Panc1 (cell line): ENCODE measurements at regions not wholly inside any gene's neighbourhood (a gene's known extent, or its start where the extent isn't known, plus 50 kb on each side); places are given as distances from the start of the nearest gene placed in this dataset.

Experiments used
- ATAC-seq: fragments of 200-7000 bp; cut with Tn5 transposase; 2 replicates; pipeline ENCODE4 v1.9.1; 2020; ENCODE audit warnings: mild to moderate bottlenecking, moderate library complexity
- BruUV-seq: library from RNA; stranded (reverse); fragments of 400-500 nt; replicated peaks from 2 replicates; lab custom pipeline; 2021; lab: Mats Ljungman, UMichigan
- CTCF ChIA-PET: fragments of 300-600 bp; sonication (Branson Sonifier 250); formaldehyde crosslinking; loops from one replicate; lab custom pipeline; 2022; ENCODE audit warnings: antibody characterized with exemption; lab: Charles Lee
- POLR2A ChIA-PET: fragments of 300-600 bp; sonication (Branson Sonifier 250); formaldehyde crosslinking; loops from one replicate; lab custom pipeline; 2022; ENCODE audit warnings: antibody characterized with exemption; lab: Charles Lee
- DNase-seq: peaks from one replicate; pipeline ENCODE4 v3.0.0-alpha.2; 2010; ENCODE audit warnings: low read depth, low spot score
- H3K27ac ChIP-seq: 2 replicates; pipeline ENCODE4 v1.5.1; 2011; ENCODE audit warnings: mild to moderate bottlenecking, low read length, inconsistent platforms
- H3K27me3 ChIP-seq: fragments of 200-500 bp; sonication (Bioruptor generic); 2 replicates; pipeline ENCODE4 v1.6.0; 2014; ENCODE audit warnings: low read length, inconsistent platforms; ENCODE audit not compliant: control insufficient read depth, insufficient read depth
- H3K36me3 ChIP-seq: fragments of 200-500 bp; sonication (Bioruptor generic); 2 replicates; pipeline ENCODE4 v1.5.1; 2014; ENCODE audit warnings: inconsistent platforms, mild to moderate bottlenecking, low read length, moderate library complexity; ENCODE audit not compliant: control insufficient read depth, insufficient read depth
- H3K4me1 ChIP-seq: 2 replicates; pipeline ENCODE4 v1.5.1; 2011; ENCODE audit warnings: inconsistent platforms, mild to moderate bottlenecking, low read length, moderate library complexity; ENCODE audit not compliant: control insufficient read depth, insufficient read depth
- H3K4me3 ChIP-seq, 2 experiments: 2 replicates each; pipeline ENCODE4 v1.5.1; 2011 to 2012; ENCODE audit warnings: low read depth in 2 of 2, low read length in 2 of 2, mild to moderate bottlenecking in 2 of 2, inconsistent platforms in 1 of 2, moderate library complexity in 1 of 2
- H3K9me3 ChIP-seq: fragments of 200-500 bp; sonication (Bioruptor generic); 2 replicates; pipeline ENCODE4 v1.5.1; 2014; ENCODE audit warnings: low read depth, mild to moderate bottlenecking, inconsistent platforms, low read length, moderate library complexity; ENCODE audit not compliant: control insufficient read depth, insufficient read depth
- CTCF ChIP-seq: fragments of 450-650 bp; IDR thresholded peaks from 2 replicates; pipeline ENCODE4 v1.5.1; 2017; ENCODE audit warnings: mild to moderate bottlenecking
- POLR2AphosphoS5 ChIP-seq: IDR thresholded peaks from 2 replicates; pipeline ENCODE4 v1.6.1; 2012; ENCODE audit warnings: mild to moderate bottlenecking, low read depth, low read length, moderate library complexity
- SIN3A ChIP-seq: IDR thresholded peaks from 2 replicates; pipeline ENCODE4 v1.6.1; 2012; ENCODE audit warnings: low read depth, mild to moderate bottlenecking, low read length, moderate library complexity, borderline replicate concordance; ENCODE audit not compliant: insufficient read depth
- TCF7L2 ChIP-seq: IDR thresholded peaks from 2 replicates; pipeline ENCODE4 v1.6.1; 2011; ENCODE audit warnings: mild to moderate bottlenecking, low read depth, low read length, inconsistent platforms
- in situ Hi-C: cut with HindIII; loops from 2 replicates; pipeline ENCODE4 v1.10.0; 2016; ENCODE audit warnings: low sequenced_read_pairs, low pct_unique_long_range_greater_than_20kb
- intact Hi-C: fragments of 100-400 bp; cut with micrococcal nuclease; formaldehyde crosslinking; loops from one replicate; pipeline ENCODE4 v1.10.0; 2022; ENCODE audit not compliant: unreplicated experiment
- TF ChIP-seq, protein P1 (sequence below), 2 experiments: IDR thresholded peaks; 2 replicates each; pipeline ENCODE4 v1.6.1; 2011 to 2012; ENCODE audit warnings: low read depth in 2 of 2, control low read depth in 1 of 2, low read length in 1 of 2, mild to moderate bottlenecking in 1 of 2, moderate library complexity in 1 of 2; ENCODE audit not compliant: insufficient read depth in 1 of 2

GRCh38 chr2:138294451-138294850 is 207.1 kb upstream of the SPOPL start:
- Histone ChIP-seq H3K9me3 (no peaks in the 10 kb centered on the region), H3K4me3 (no peak overlapping the region), H3K4me1 (no peaks in the 10 kb centered on the region), H3K27me3 (no peaks in the 10 kb centered on the region), H3K36me3 (no peaks in the 10 kb centered on the region), H3K27ac (no peak overlapping the region)
- intact Hi-C loops (no loop called here), in situ Hi-C loops (no loop called here)
- POLR2A ChIA-PET, result no interaction called here
- no peak for ATAC-seq
- BruUV-seq, result no TSS peak
- DNase-seq, result no peak
- TF ChIP-seq SIN3A (no peak), TCF7L2 (no peak), POLR2AphosphoS5 (no peak), CTCF (no peak)
- TF ChIP-seq, protein P1, sequence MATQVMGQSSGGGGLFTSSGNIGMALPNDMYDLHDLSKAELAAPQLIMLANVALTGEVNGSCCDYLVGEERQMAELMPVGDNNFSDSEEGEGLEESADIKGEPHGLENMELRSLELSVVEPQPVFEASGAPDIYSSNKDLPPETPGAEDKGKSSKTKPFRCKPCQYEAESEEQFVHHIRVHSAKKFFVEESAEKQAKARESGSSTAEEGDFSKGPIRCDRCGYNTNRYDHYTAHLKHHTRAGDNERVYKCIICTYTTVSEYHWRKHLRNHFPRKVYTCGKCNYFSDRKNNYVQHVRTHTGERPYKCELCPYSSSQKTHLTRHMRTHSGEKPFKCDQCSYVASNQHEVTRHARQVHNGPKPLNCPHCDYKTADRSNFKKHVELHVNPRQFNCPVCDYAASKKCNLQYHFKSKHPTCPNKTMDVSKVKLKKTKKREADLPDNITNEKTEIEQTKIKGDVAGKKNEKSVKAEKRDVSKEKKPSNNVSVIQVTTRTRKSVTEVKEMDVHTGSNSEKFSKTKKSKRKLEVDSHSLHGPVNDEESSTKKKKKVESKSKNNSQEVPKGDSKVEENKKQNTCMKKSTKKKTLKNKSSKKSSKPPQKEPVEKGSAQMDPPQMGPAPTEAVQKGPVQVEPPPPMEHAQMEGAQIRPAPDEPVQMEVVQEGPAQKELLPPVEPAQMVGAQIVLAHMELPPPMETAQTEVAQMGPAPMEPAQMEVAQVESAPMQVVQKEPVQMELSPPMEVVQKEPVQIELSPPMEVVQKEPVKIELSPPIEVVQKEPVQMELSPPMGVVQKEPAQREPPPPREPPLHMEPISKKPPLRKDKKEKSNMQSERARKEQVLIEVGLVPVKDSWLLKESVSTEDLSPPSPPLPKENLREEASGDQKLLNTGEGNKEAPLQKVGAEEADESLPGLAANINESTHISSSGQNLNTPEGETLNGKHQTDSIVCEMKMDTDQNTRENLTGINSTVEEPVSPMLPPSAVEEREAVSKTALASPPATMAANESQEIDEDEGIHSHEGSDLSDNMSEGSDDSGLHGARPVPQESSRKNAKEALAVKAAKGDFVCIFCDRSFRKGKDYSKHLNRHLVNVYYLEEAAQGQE (IDR thresholded peaks at IDR 0.05; ENCODE audit: insufficient read depth in 1 of 2, low read depth in 2 of 2, low read length in 1 of 2), result no peak
- CTCF ChIA-PET, result no interaction called here

- Histone ChIP-seq H3K4me3 (no peak overlapping the region), H3K9me3 (no peaks in the 10 kb centered on the region), H3K36me3 (no peaks in the 10 kb centered on the region), H3K4me1 (no peaks in the 10 kb centered on the region), H3K27me3 (no peaks in the 10 kb centered on the region), H3K27ac (no peak overlapping the region)
- DNase-seq (no peak), ATAC-seq (no peak)
- CTCF ChIA-PET, result no interaction called here
- in situ Hi-C loops, result no loop called here
- BruUV-seq, result no TSS peak
- POLR2A ChIA-PET, result no interaction called here
- TF ChIP-seq, protein P1 (IDR thresholded peaks at IDR 0.05; ENCODE audit: insufficient read depth in 1 of 2, low read depth in 2 of 2, low read length in 1 of 2), result no peak
- TF ChIP-seq TCF7L2 (no peak), CTCF (no peak), POLR2AphosphoS5 (no peak), SIN3A (no peak)
- intact Hi-C loops, result no loop called here
Observed at GRCh38 chr2:138296365-138296764, 205.2 kb upstream of the SPOPL start.
